H1 (cell line): ENCODE measurements at regions not wholly inside any gene's neighbourhood (a gene's known extent, or its start where the extent isn't known, plus 50 kb on each side); places are given as distances from the start of the nearest gene placed in this dataset.

Source experiments
- CTCF ChIA-PET: fragments of 300-600 bp; sonication (Branson Sonifier 250); formaldehyde crosslinking; loops from one replicate; lab custom pipeline; 2021; ENCODE audit not compliant: partially characterized antibody; lab: Charles Lee
- POLR2A ChIA-PET: fragments of 300-600 bp; sonication (Branson Sonifier 250); formaldehyde crosslinking; loops from one replicate; lab custom pipeline; 2021; ENCODE audit warnings: inconsistent platforms; ENCODE audit not compliant: partially characterized antibody; lab: Charles Lee
- DNase-seq, 2 experiments: peaks; one replicate each; pipeline versions ENCODE4 v3.0.0 to v3.0.0-alpha.2; 2010 to 2022; ENCODE audit warnings: low spot score in 2 of 2, low read depth in 1 of 2, mixed read lengths in 1 of 2
- FAIRE-seq: peaks from 2 replicates; lab custom pipeline; 2011; peaks lifted over from hg19 to GRCh38; lab: Jason Lieb, UNC
- H2AFZ ChIP-seq: 2 replicates; pipeline ENCODE4 v1.8.1; 2012; ENCODE audit warnings: low read length, inconsistent platforms
- H2AK5ac ChIP-seq: 2 replicates; pipeline ENCODE4 v1.6.1; 2013; ENCODE audit warnings: low read depth, low read length
- H2BK120ac ChIP-seq: replicated peaks from 2 replicates; pipeline ENCODE3; 2013; ENCODE audit warnings: low read depth, low read length, inconsistent platforms
- H2BK12ac ChIP-seq: 2 replicates; pipeline ENCODE4 v1.6.1; 2013; ENCODE audit warnings: low read depth, low read length
- H2BK15ac ChIP-seq: 2 replicates; pipeline ENCODE4 v1.6.1; 2013; ENCODE audit warnings: low read length
- H2BK20ac ChIP-seq: 2 replicates; pipeline ENCODE4 v1.6.1; 2013; ENCODE audit warnings: low read length
- H2BK5ac ChIP-seq: 2 replicates; pipeline ENCODE4 v1.6.1; 2013; ENCODE audit warnings: low read depth, low read length
- H3K14ac ChIP-seq: 2 replicates; pipeline ENCODE4 v1.6.1; 2013; ENCODE audit warnings: inconsistent platforms; ENCODE audit not compliant: insufficient read length
- H3K18ac ChIP-seq: 2 replicates; pipeline ENCODE4 v1.6.1; 2013; ENCODE audit warnings: low read length; ENCODE audit errors: extremely low read depth
- H3K23ac ChIP-seq: 2 replicates; pipeline ENCODE4 v1.6.1; 2013; ENCODE audit warnings: inconsistent platforms; ENCODE audit not compliant: insufficient read length
- H3K23me2 ChIP-seq: 2 replicates; pipeline ENCODE4 v1.6.1; 2013; ENCODE audit warnings: low read depth, low read length
- H3K27ac ChIP-seq: 2 replicates; pipeline ENCODE4 v1.6.1; 2011; ENCODE audit warnings: low read depth, low read length, inconsistent platforms
- H3K27me3 ChIP-seq, 4 experiments: replicated peaks in 1 of 4; 1 replicate in 1 of 4; 2 replicates in 3 of 4; pipeline versions ENCODE4 v1.6.1 to v1.8.1; 2011 to 2013; ENCODE audit warnings: low read length in 3 of 4, mild to moderate bottlenecking in 3 of 4, inconsistent platforms in 2 of 4, mixed read lengths in 2 of 4, moderate library complexity in 1 of 4; ENCODE audit not compliant: control insufficient read depth in 3 of 4, insufficient read depth in 3 of 4; ENCODE audit errors: extremely low read depth in 1 of 4
- H3K36me3 ChIP-seq, 4 experiments: 2 replicates each; pipeline versions ENCODE4 v1.6.1 to v1.8.1; 2011 to 2013; ENCODE audit warnings: mild to moderate bottlenecking in 4 of 4, low read length in 3 of 4, moderate library complexity in 2 of 4, control low read depth in 1 of 4, inconsistent platforms in 1 of 4; ENCODE audit not compliant: insufficient read depth in 4 of 4, control insufficient read depth in 2 of 4
- H3K4ac ChIP-seq: replicated peaks from 2 replicates; pipeline ENCODE3; 2013; ENCODE audit warnings: low read length, low read depth, mixed read lengths, inconsistent platforms; ENCODE audit not compliant: insufficient read length
- H3K4me1 ChIP-seq, 4 experiments: replicated peaks in 1 of 4; 1 replicate in 1 of 4; 2 replicates in 3 of 4; pipeline versions ENCODE4 v1.6.1 to v1.8.1; 2011 to 2013; ENCODE audit warnings: low read length in 3 of 4, inconsistent platforms in 2 of 4, mixed read lengths in 1 of 4; ENCODE audit not compliant: insufficient read depth in 4 of 4, control insufficient read depth in 3 of 4
- H3K4me2 ChIP-seq, 2 experiments: 2 replicates each; pipeline versions ENCODE4 v1.6.1 to v1.8.1; 2011 to 2013; ENCODE audit warnings: low read depth in 2 of 2, low read length in 2 of 2, control low read depth in 1 of 2, inconsistent platforms in 1 of 2, mild to moderate bottlenecking in 1 of 2; ENCODE audit not compliant: insufficient read depth in 1 of 2
- H3K4me3 ChIP-seq, 4 experiments: fragments of 200-600, 300-600 bp in 1 of 4; sonication (generic), shearing (Covaris generic), sonication (Bioruptor Twin) in 1 of 4; 2 replicates each; pipeline versions ENCODE4 v1.5.1 to v1.8.1; 2011 to 2016; ENCODE audit warnings: low read length in 4 of 4, low read depth in 3 of 4, control low read depth in 2 of 4, inconsistent platforms in 2 of 4, mild to moderate bottlenecking in 2 of 4, mixed read lengths in 1 of 4, moderate library complexity in 1 of 4; ENCODE audit not compliant: insufficient read depth in 2 of 4; ENCODE audit errors: extremely low read depth in 1 of 4
- H3K56ac ChIP-seq: replicated peaks from 2 replicates; pipeline ENCODE3; 2013; ENCODE audit warnings: low read depth, mild to moderate bottlenecking, mixed read lengths, low read length, inconsistent platforms; ENCODE audit not compliant: insufficient read length
- H3K79me1 ChIP-seq: 2 replicates; pipeline ENCODE4 v1.6.1; 2013; ENCODE audit warnings: low read depth, low read length, control low read depth
- H3K79me2 ChIP-seq, 2 experiments: 2 replicates each; pipeline versions ENCODE4 v1.6.1 to v1.8.1; 2012 to 2013; ENCODE audit warnings: low read length in 2 of 2, mild to moderate bottlenecking in 2 of 2, inconsistent platforms in 1 of 2; ENCODE audit not compliant: insufficient read depth in 2 of 2, control insufficient read depth in 1 of 2
- H3K9ac ChIP-seq, 4 experiments: replicated peaks in 1 of 4; 1 replicate in 1 of 4; 2 replicates in 3 of 4; pipeline versions ENCODE4 v1.6.1 to v1.8.1; 2011 to 2013; ENCODE audit warnings: low read depth in 3 of 4, low read length in 3 of 4, control low read depth in 2 of 4, mild to moderate bottlenecking in 2 of 4, moderate library complexity in 2 of 4, inconsistent platforms in 1 of 4; ENCODE audit errors: extremely low read depth in 1 of 4
- H3K9me3 ChIP-seq, 2 experiments: 2 replicates each; pipeline versions ENCODE4 v1.6.1 to v1.8.1; 2012 to 2013; ENCODE audit warnings: mild to moderate bottlenecking in 2 of 2, moderate library complexity in 2 of 2, control low read depth in 1 of 2, inconsistent platforms in 1 of 2, low read depth in 1 of 2, low read length in 1 of 2, mixed read lengths in 1 of 2; ENCODE audit not compliant: insufficient read depth in 2 of 2
- H4K20me1 ChIP-seq, 2 experiments: replicated peaks in 1 of 2; 2 replicates each; pipeline versions ENCODE3 to v1.8.1; 2011 to 2013; ENCODE audit warnings: inconsistent platforms in 2 of 2, low read length in 2 of 2, mild to moderate bottlenecking in 1 of 2; ENCODE audit not compliant: insufficient read depth in 2 of 2, control insufficient read depth in 1 of 2
- H4K5ac ChIP-seq: 2 replicates; pipeline ENCODE4 v1.6.1; 2013; ENCODE audit warnings: low read length, low read depth, mixed read lengths, inconsistent platforms; ENCODE audit not compliant: insufficient read length
- H4K8ac ChIP-seq: 2 replicates; pipeline ENCODE4 v1.8.0; 2013; ENCODE audit warnings: mild to moderate bottlenecking, moderate library complexity, low read length, inconsistent platforms; ENCODE audit not compliant: insufficient read depth; ENCODE audit errors: extremely low read depth
- H4K91ac ChIP-seq: replicated peaks from 2 replicates; pipeline ENCODE3; 2013; ENCODE audit warnings: low read length, mixed read lengths, inconsistent platforms; ENCODE audit not compliant: insufficient read length
- BRCA1 ChIP-seq: IDR thresholded peaks from 2 replicates; pipeline ENCODE4 v1.6.1; 2012; ENCODE audit warnings: low read depth, low read length, improper control_type of control experiment
- EGR1 ChIP-seq: IDR thresholded peaks from 2 replicates; pipeline ENCODE4 v1.6.1; 2011; ENCODE audit warnings: low read depth, low read length, borderline replicate concordance
- POU5F1 ChIP-seq: IDR thresholded peaks from 2 replicates; pipeline ENCODE4 v1.6.1; 2011; ENCODE audit warnings: low read depth, mild to moderate bottlenecking, low read length, moderate library complexity
- RAD21 ChIP-seq, 2 experiments: IDR thresholded peaks in 1 of 2; conservative IDR thresholded peaks in 1 of 2; 2 replicates each; pipeline ENCODE4 v1.6.1; 2011; ENCODE audit warnings: low read depth in 2 of 2, low read length in 2 of 2, improper control_type of control experiment in 1 of 2, inconsistent platforms in 1 of 2, mild to moderate bottlenecking in 1 of 2, moderate library complexity in 1 of 2
- WGBS, 2 experiments: shearing (Covaris generic) in 1 of 2; methylation state at CpG; one replicate each; pipeline versions ENCODE4 v1.1.6 to v1.1.7; 2013 to 2015; ENCODE audit warnings: low lambda C conversion rate in 2 of 2, mixed read lengths in 2 of 2, inconsistent platforms in 1 of 2, low coverage in 1 of 2, missing lambda C conversion rate in 1 of 2; ENCODE audit not compliant: insufficient replicate concordance in 2 of 2, insufficient coverage in 1 of 2, insufficient read length in 1 of 2; ENCODE audit errors: extremely low coverage in 1 of 2, missing lambda C conversion rate in 1 of 2; 5-methylcytosine and 5-hydroxymethylcytosine counted together

DNA sequence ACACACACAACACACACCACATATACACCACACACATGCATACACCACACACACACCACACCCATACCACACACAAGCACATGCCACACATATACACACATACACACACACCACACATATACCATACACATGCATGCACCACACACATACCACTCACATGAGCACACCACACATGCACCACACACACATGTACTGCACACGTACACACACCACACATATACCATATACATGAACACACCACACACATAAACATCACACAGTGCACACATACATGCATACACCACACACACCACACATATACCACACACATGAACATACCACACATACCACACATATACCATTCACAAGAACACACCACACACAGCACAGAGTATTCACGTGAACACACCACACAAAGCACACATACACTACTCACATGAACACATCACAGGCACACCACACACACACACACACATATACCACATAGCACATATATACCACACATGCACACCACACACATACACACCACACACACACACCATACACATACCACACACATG is 219.9 kb upstream of the RAB6C start:
- FAIRE-seq (no peak), DNase-seq (no peak)
- H3K79me1 ChIP-seq, result no peaks in the 10 kb centered on the region
- no peak overlapping the region for H3K27ac ChIP-seq
- CTCF ChIA-PET, result interaction anchor here (3.2 kb wide), 1 partner anchor 11 kb away, joined by 12 read pairs; no protein-coding TSS in a partner anchor
- H3K36me3 ChIP-seq, result no peaks in the 10 kb centered on the region
- peaks cover 8% of the 10 kb centered on the region for H3K23me2 ChIP-seq
- peak overlapping the region; percentile 74 for H3K23ac ChIP-seq
- 0 out of 7 replicates have a peak overlapping the region, but pooled peaks of 1 of the 4 experiments have one; percentile 9 for H3K9ac ChIP-seq
- H2BK120ac ChIP-seq, result peak overlapping the region; percentile 84
- H3K4me3 ChIP-seq, result no peak overlapping the region
- H3K4ac ChIP-seq, result peak overlapping the region; percentile 84
- TF ChIP-seq BRCA1 (no peak), POU5F1 (no peak), RAD21 (IDR thresholded peaks at IDR 0.05 in 1 of 2, conservative IDR thresholded peaks at IDR 0.05 in 1 of 2; ENCODE audit: low read depth in 2 of 2, low read length in 2 of 2) (no peak), EGR1 (no peak)
- peak overlapping the region; percentile 98 for H4K91ac ChIP-seq
- POLR2A ChIA-PET, result no interaction called here
- H4K8ac ChIP-seq, result no peak overlapping the region
- peak overlapping the region; percentile 95 for H2BK15ac ChIP-seq
- H3K9me3 ChIP-seq, result no peaks in the 10 kb centered on the region
- H3K56ac ChIP-seq, result peak overlapping the region; percentile 85
- H2BK20ac ChIP-seq, result peak overlapping the region; percentile 95
- no peaks in the 10 kb centered on the region; a peak in 1 of 7 replicates for H3K27me3 ChIP-seq
- no peak overlapping the region for H2AFZ ChIP-seq
- H3K4me1 ChIP-seq, result peaks cover 5 to 20% (median 12%) of the 10 kb centered on the region in 4 experiments
- peak overlapping the region; percentile 76 for H2BK5ac ChIP-seq
- no peak overlapping the region; a peak in 1 of 4 replicates for H3K4me2 ChIP-seq
- no peaks in the 10 kb centered on the region for H3K79me2 ChIP-seq
- H2AK5ac ChIP-seq, result peak overlapping the region; percentile 100
- peaks cover 0 to 7% of the 10 kb centered on the region in 2 experiments for H4K20me1 ChIP-seq
- H2BK12ac ChIP-seq, result peak overlapping the region; percentile 100
- H3K18ac ChIP-seq, result peak overlapping the region; percentile 3; the same call in 1 of the 2 replicates
- no peak overlapping the region for H3K14ac ChIP-seq
- WGBS, 2 experiments, result 97% methylated on average over 2 of the region's 2 CpGs; no CpG with 5 or more reads in 1 of the 2 experiments
- no peak overlapping the region for H4K5ac ChIP-seq
